GM18909 (cell line): ENCODE measurements at regions not wholly inside any gene's neighbourhood (a gene's known extent, or its start where the extent isn't known, plus 50 kb on each side); places are given as distances from the start of the nearest gene placed in this dataset.

ENCODE experiments used
- ATAC-seq: cut with Tn5 transposase; IDR thresholded peaks from one replicate; pipeline ENCODE4 v1.9.1; 2021; ENCODE audit warnings: mild to moderate bottlenecking; ENCODE audit not compliant: unreplicated experiment, poor library complexity

GRCh38 chr4:180101348-180102083 is 2141.7 kb upstream of the TENM3 start:
- no peak for ATAC-seq

GRCh38 chr4:180103794-180104193 is 2139.4 kb upstream of the TENM3 start:
- no peak for ATAC-seq

GRCh38 chr4:180105362-180105761 is 2137.8 kb upstream of the TENM3 start:
- ATAC-seq, result no peak

GRCh38 chr4:180106122-180106521 is 2137.1 kb upstream of the TENM3 start:
- no peak for ATAC-seq

- ATAC-seq, result no peak
Observed at GRCh38 chr4:180106997-180107396, 2136.2 kb upstream of the TENM3 start.

GRCh38 chr4:180116840-180117239 is 2126.4 kb upstream of the TENM3 start:
- no peak for ATAC-seq

GRCh38 chr4:180120068-180120467 is 2123.1 kb upstream of the TENM3 start:
- no peak for ATAC-seq

GRCh38 chr4:180134091-180134866 is 2108.9 kb upstream of the TENM3 start:
- ATAC-seq, result peak; percentile 67

- no peak for ATAC-seq
Observed at GRCh38 chr4:180141734-180142133, 2101.5 kb upstream of the TENM3 start.

GRCh38 chr4:180148737-180149136 is 2094.5 kb upstream of the TENM3 start:
- ATAC-seq, result no peak

- no peak for ATAC-seq
Observed at GRCh38 chr4:180150818-180151217, 2092.4 kb upstream of the TENM3 start.

GRCh38 chr4:180152831-180153230 is 2090.4 kb upstream of the TENM3 start:
- ATAC-seq, result peak; percentile 50

GRCh38 chr4:180153587-180153986 is 2089.6 kb upstream of the TENM3 start:
- ATAC-seq, result no peak

- peak; percentile 67 for ATAC-seq
Observed at GRCh38 chr4:180156684-180157083, 2086.5 kb upstream of the TENM3 start.

- ATAC-seq, result no peak
Observed at GRCh38 chr4:180160195-180160983, 2082.8 kb upstream of the TENM3 start.

- ATAC-seq, result no peak
Observed at GRCh38 chr4:180164799-180165198, 2078.4 kb upstream of the TENM3 start.

- no peak for ATAC-seq
Observed at GRCh38 chr4:180169394-180169793, 2073.8 kb upstream of the TENM3 start.

GRCh38 chr4:180169966-180170365 is 2073.2 kb upstream of the TENM3 start:
- ATAC-seq, result no peak

- no peak for ATAC-seq
Observed at GRCh38 chr4:180179146-180179545, 2064.1 kb upstream of the TENM3 start.

GRCh38 chr4:180189666-180190065 is 2053.5 kb upstream of the TENM3 start:
- ATAC-seq, result no peak

- ATAC-seq, result peak; percentile 88
Observed at GRCh38 chr4:180190382-180190781, 2052.8 kb upstream of the TENM3 start.
